ENCODE measurements at regions not wholly inside any gene's neighbourhood (a gene's known extent, or its start where the extent isn't known, plus 50 kb on each side); places are given as distances from the start of the nearest gene placed in this dataset.

DNA sequence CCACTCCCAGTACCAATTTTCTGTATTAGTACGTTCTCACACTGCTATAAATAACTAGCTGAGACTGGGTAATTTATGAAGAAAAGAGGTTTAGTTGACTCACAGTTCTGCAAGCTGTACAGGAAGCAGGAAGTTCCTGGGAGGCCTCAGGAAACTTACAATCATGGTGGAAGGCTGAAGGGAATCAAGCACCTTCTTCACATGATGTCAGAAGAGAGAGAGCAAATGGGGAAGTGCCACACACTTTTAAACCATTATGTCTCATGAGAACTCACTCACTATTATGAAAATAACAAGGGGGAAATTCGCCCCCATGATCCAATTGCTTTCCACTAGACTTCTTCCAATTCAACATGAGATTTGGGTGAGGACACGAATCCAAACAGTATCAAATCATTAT is 271.4 kb downstream of the ETS1 start:
- ChIA-PET POLR2A (interaction anchor here (1.1 kb wide), 1 partner anchor 312 kb away, joined by 3 read pairs; no protein-coding TSS in a partner anchor), SMC1A (ENCODE audit: uncharacterized antibody, unreplicated experiment) (interaction anchor here (2.0 to 10.3 kb wide), 2 partner anchors 16 to 21 kb away, joined by 5 to 104 read pairs; no protein-coding TSS in a partner anchor), CTCF (interaction anchor here (1.0 kb wide), 1 partner anchor 515 kb away, joined by 3 read pairs; no protein-coding TSS in a partner anchor), RAD21 (ENCODE audit: unreplicated experiment) (no interaction called here)
- H4K20me1 ChIP-seq (ENCODE audit: control insufficient read depth, insufficient read depth) = no peaks in the 10 kb centered on the region
- peak in 1 of 2 experiments; percentile 25; a peak in 1 of 4 replicates for TF ChIP-seq IKZF2 (IDR thresholded peaks at IDR 0.05)
- no peak for TF ChIP-seq YY1 (IDR thresholded peaks at IDR 0.05; ENCODE audit: low read depth, low read length)
- TF ChIP-seq SPI1 (IDR thresholded peaks at IDR 0.05; ENCODE audit: borderline replicate concordance, insufficient read depth, low read depth, low read length) = peak; percentile 63; the same call in 1 of the 2 replicates
- intact Hi-C loops (cut with micrococcal nuclease; ENCODE audit: unreplicated experiment) (loop anchor here (1.0 to 5.0 kb wide), 3 partner anchors 12 to 416 kb away; no protein-coding TSS in a partner anchor), in situ Hi-C loops (cut with MboI) (no loop called here)
- WGBS (ENCODE audit: insufficient coverage, insufficient replicate concordance, low lambda C conversion rate, missing lambda C conversion rate) = 57% methylated on average over 3 of the region's 3 CpGs
- no peak overlapping the region for H3K4me3 ChIP-seq
- ATAC-seq = no peak
- 0 out of 2 replicates have a peak overlapping the region, but pooled peaks have one; percentile 8 for H3K27ac ChIP-seq (ENCODE audit: control insufficient read depth, insufficient read depth)
- no peaks in the 10 kb centered on the region for H3K27me3 ChIP-seq (replicated peaks in 1 of 2; ENCODE audit: control insufficient read depth in 2 of 2, insufficient read depth in 2 of 2, low read length in 1 of 2)
- FAIRE-seq = no peak
- no peak overlapping the region for H3K4me2 ChIP-seq (ENCODE audit: control insufficient read depth, insufficient read depth)
- peaks cover 20% of the 10 kb centered on the region for H3K4me1 ChIP-seq (ENCODE audit: control insufficient read depth, insufficient read depth, low read length)
- H3K9ac ChIP-seq (ENCODE audit: control insufficient read depth, insufficient read depth, low read length) = no peak overlapping the region
- H2AFZ ChIP-seq (ENCODE audit: control insufficient read depth, low read depth, low read length) = no peak overlapping the region
- no peaks in the 10 kb centered on the region for H3K79me2 ChIP-seq (ENCODE audit: control insufficient read depth, insufficient read depth, low read length)
- no peak for DNase-seq (ENCODE audit: low read depth, low spot score)
- no TSS peak for BruUV-seq (replicated peaks)
- H3K36me3 ChIP-seq (ENCODE audit: control insufficient read depth in 2 of 2, insufficient read depth in 2 of 2, low read length in 1 of 2) = no peaks in the 10 kb centered on the region
- peaks cover 18% of the 10 kb centered on the region for H3K9me3 ChIP-seq (replicated peaks; ENCODE audit: control insufficient read depth, insufficient read depth, low read length)

- BruUV-seq (replicated peaks) = no TSS peak
- no peak overlapping the region for H3K27ac ChIP-seq (ENCODE audit: control insufficient read depth, insufficient read depth)
- no peaks in the 10 kb centered on the region for H3K27me3 ChIP-seq (replicated peaks in 1 of 2; ENCODE audit: control insufficient read depth in 2 of 2, insufficient read depth in 2 of 2, low read length in 1 of 2)
- SMC1A ChIA-PET (ENCODE audit: uncharacterized antibody, unreplicated experiment) = interaction anchor here (10.3 kb wide), 1 partner anchor 14 kb away, joined by 104 read pairs; no protein-coding TSS in a partner anchor
- ATAC-seq (no peak), DNase-seq (ENCODE audit: low read depth, low spot score) (no peak), FAIRE-seq (no peak)
- no peaks in the 10 kb centered on the region for H3K79me2 ChIP-seq (ENCODE audit: control insufficient read depth, insufficient read depth, low read length)
- CTCF ChIA-PET = interaction anchor here (0.6 to 1.1 kb wide), 2 partner anchors 23 to 444 kb away, joined by 3 read pairs; no protein-coding TSS in a partner anchor
- no peaks in the 10 kb centered on the region for H3K36me3 ChIP-seq (ENCODE audit: control insufficient read depth in 2 of 2, insufficient read depth in 2 of 2, low read length in 1 of 2)
- in situ Hi-C loops (cut with MboI) (no loop called here), intact Hi-C loops (cut with micrococcal nuclease; ENCODE audit: unreplicated experiment) (no loop called here)
- H3K4me3 ChIP-seq = no peak overlapping the region
- 94% methylated on average over 1 of the region's 1 CpG for WGBS (ENCODE audit: insufficient coverage, insufficient replicate concordance, low lambda C conversion rate, missing lambda C conversion rate)
- H3K4me2 ChIP-seq (ENCODE audit: control insufficient read depth, insufficient read depth) = no peak overlapping the region
- H3K9ac ChIP-seq (ENCODE audit: control insufficient read depth, insufficient read depth, low read length) = no peak overlapping the region
- H3K9me3 ChIP-seq (replicated peaks; ENCODE audit: control insufficient read depth, insufficient read depth, low read length) = peaks cover 18% of the 10 kb centered on the region
- RAD21 ChIA-PET (ENCODE audit: unreplicated experiment) = no interaction called here
- POLR2A ChIA-PET = no interaction called here
- H2AFZ ChIP-seq (ENCODE audit: control insufficient read depth, low read depth, low read length) = no peak overlapping the region
- peaks cover 14% of the 10 kb centered on the region for H3K4me1 ChIP-seq (ENCODE audit: control insufficient read depth, insufficient read depth, low read length)
- no peaks in the 10 kb centered on the region for H4K20me1 ChIP-seq (ENCODE audit: control insufficient read depth, insufficient read depth)
- no peak for TF ChIP-seq BCLAF1 (IDR thresholded peaks at IDR 0.05)
- no peak for TF ChIP-seq ATF7 (IDR thresholded peaks at IDR 0.05; ENCODE audit: low read depth)
- TF ChIP-seq GATAD2B (conservative IDR thresholded peaks at IDR 0.05; ENCODE audit: low read depth) = no peak
- no peak for TF ChIP-seq HSF1 (IDR thresholded peaks at IDR 0.05; ENCODE audit: low read depth, low read length)
- TF ChIP-seq CBX5 (IDR thresholded peaks at IDR 0.05; ENCODE audit: low read depth) = no peak
- TF ChIP-seq CBFB (IDR thresholded peaks at IDR 0.05; ENCODE audit: low read depth) = no peak
- TF ChIP-seq TBL1XR1 (IDR thresholded peaks at IDR 0.05; ENCODE audit: low read depth, low read length) = no peak
- TF ChIP-seq ZNF622 (IDR thresholded peaks at IDR 0.05) = no peak
Measured at GRCh38 chr11:128313931-128314330, 273.4 kb downstream of the ETS1 start.

Data from GM12878 (cell line).